Gastrocnemius medialis (tissue), 4 donors: ENCODE measurements at regions not wholly inside any gene's neighbourhood (a gene's known extent, or its start where the extent isn't known, plus 50 kb on each side); places are given as distances from the start of the nearest gene placed in this dataset.
"Not testable (repeated sequence)": the region's sequence is repeated elsewhere in the genome, so short reads cannot be mapped to it uniquely, and the experiment has no call there.

ENCODE experiments used
- ATAC-seq, 2 donors: fragments of 150-250 bp; one replicate each; pipeline ENCODE4 v1.9.1; 2016
- DNase-seq, 2 donors: peaks; one replicate each; pipeline ENCODE4 v3.0.0-alpha.2; 2019
- H3K27ac ChIP-seq, 4 donors: fragments of 200-600 bp; sonication (generic); 1 replicate in 1 of 4; 2 replicates in 3 of 4; pipeline ENCODE4 v1.5.1; 2016 to 2018; ENCODE audit warnings: mild to moderate bottlenecking in 2 of 4, moderate library complexity in 1 of 4
- H3K27me3 ChIP-seq, 3 donors: fragments of 200-600 bp; sonication (generic) in 2 of 3; 1 replicate in 1 of 3; 2 replicates in 2 of 3; pipeline versions ENCODE4 v1.5.1 to v1.6.0; 2016 to 2019; ENCODE audit warnings: mild to moderate bottlenecking in 1 of 3, moderate library complexity in 1 of 3
- H3K36me3 ChIP-seq, 2 donors: fragments of 200-600 bp; sonication (generic) in 1 of 2; one replicate each; pipeline ENCODE4 v1.5.1; 2017 to 2018
- H3K4me1 ChIP-seq, 2 donors: fragments of 200-600 bp; sonication (generic) in 1 of 2; one replicate each; pipeline ENCODE4 v1.5.1; 2016 to 2017; ENCODE audit warnings: mild to moderate bottlenecking in 2 of 2
- H3K4me3 ChIP-seq, 4 donors: fragments of 200-600 bp; sonication (generic) in 3 of 4; 1 replicate in 1 of 4; 2 replicates in 3 of 4; pipeline ENCODE4 v1.5.1; 2016 to 2019; ENCODE audit warnings: mild to moderate bottlenecking in 2 of 4
- H3K9me3 ChIP-seq, 3 donors: fragments of 200-600 bp; sonication (generic) in 2 of 3; 1 replicate in 1 of 3; 2 replicates in 2 of 3; pipeline ENCODE4 v1.5.1; 2016 to 2019
- POLR2A ChIP-seq, 2 donors: fragments of 450-650 bp; IDR thresholded peaks; one replicate each; pipeline ENCODE4 v1.6.1; 2017; ENCODE audit warnings: antibody characterized with exemption in 2 of 2, mild to moderate bottlenecking in 2 of 2, moderate library complexity in 2 of 2
- in situ Hi-C, 4 donors: fragments of 200-750 bp; cut with MboI; loops; one replicate each; pipeline versions ENCODE4 v1.15.0 to v1.8.0; 2017; ENCODE audit warnings: low sequenced_read_pairs in 4 of 4
- intact Hi-C: fragments of 100-400 bp; cut with DNase I; formaldehyde crosslinking; loops from one replicate; pipeline ENCODE4 v1.15.1; 2023; ENCODE audit warnings: low total_unique reads
- TF ChIP-seq, protein P1 (sequence below), 5 experiments: fragments of 450-650 bp in 3 of 5; fragments of 200-600 bp in 2 of 5; sonication (generic) in 2 of 5; IDR thresholded peaks in 4 of 5; conservative IDR thresholded peaks in 1 of 5; 1 replicate in 4 of 5; 2 replicates in 1 of 5; pipeline ENCODE4 v1.5.1; 2016 to 2019; ENCODE audit warnings: antibody characterized with exemption in 5 of 5, mild to moderate bottlenecking in 3 of 5, moderate library complexity in 3 of 5

DNA sequence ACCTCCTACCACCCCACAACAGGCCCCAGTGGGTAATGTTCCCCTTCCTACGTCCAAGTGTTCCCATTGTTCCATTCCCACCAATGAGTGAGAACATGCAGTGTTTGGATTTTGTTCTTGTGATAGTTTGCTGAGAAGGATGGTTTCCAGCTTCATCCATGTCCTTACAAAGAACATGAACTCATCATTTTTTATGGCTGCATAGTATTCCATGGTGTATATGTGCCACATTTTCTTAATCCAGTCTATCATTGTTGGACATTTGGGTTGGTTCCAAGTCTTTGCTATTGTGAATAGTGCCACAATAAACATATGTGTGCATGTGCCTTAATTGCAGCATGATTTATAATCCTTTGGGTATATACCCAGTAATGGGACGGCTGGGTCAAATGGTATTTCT lies 81.6 kb downstream of the P2RY10 start:
- DNase-seq, H3K9me3 ChIP-seq, H3K4me3 ChIP-seq, H3K36me3 ChIP-seq, intact Hi-C loops, H3K27me3 ChIP-seq, ATAC-seq, H3K27ac ChIP-seq, in situ Hi-C loops, H3K4me1 ChIP-seq: not testable (repeated sequence)

DNA sequence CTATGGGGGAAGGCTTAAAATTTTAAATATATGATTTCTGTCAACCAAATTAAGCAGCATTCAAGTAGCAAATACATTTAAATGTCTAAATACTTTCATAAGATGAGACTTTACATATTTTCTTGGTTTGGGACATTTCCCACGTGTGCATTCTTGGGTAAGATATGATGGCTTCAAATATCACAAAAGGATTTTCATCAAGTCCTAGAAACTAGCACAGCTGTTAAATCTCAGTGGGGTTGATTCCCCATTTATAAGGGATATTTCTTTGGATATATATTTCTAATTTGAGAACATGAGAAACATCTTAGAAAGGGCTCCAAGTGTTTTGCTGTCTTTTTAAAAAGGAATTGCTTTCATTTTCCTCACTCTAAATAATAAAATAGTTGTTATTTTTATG lies 90.2 kb downstream of the P2RY10 start:
- in situ Hi-C loops, result no loop called here
- Histone ChIP-seq H3K4me1 (no peaks in the 10 kb centered on the region), H3K27ac (no peak overlapping the region), H3K27me3 (no peaks in the 10 kb centered on the region), H3K9me3 (no peaks in the 10 kb centered on the region), H3K36me3 (no peaks in the 10 kb centered on the region), H3K4me3 (no peak overlapping the region)
- no peak for DNase-seq
- ATAC-seq, result no peak
- TF ChIP-seq, protein P1, sequence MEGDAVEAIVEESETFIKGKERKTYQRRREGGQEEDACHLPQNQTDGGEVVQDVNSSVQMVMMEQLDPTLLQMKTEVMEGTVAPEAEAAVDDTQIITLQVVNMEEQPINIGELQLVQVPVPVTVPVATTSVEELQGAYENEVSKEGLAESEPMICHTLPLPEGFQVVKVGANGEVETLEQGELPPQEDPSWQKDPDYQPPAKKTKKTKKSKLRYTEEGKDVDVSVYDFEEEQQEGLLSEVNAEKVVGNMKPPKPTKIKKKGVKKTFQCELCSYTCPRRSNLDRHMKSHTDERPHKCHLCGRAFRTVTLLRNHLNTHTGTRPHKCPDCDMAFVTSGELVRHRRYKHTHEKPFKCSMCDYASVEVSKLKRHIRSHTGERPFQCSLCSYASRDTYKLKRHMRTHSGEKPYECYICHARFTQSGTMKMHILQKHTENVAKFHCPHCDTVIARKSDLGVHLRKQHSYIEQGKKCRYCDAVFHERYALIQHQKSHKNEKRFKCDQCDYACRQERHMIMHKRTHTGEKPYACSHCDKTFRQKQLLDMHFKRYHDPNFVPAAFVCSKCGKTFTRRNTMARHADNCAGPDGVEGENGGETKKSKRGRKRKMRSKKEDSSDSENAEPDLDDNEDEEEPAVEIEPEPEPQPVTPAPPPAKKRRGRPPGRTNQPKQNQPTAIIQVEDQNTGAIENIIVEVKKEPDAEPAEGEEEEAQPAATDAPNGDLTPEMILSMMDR (IDR thresholded peaks at IDR 0.05 in 4 of 5, conservative IDR thresholded peaks at IDR 0.05 in 1 of 5), result no peak
- no peak for TF ChIP-seq POLR2A (IDR thresholded peaks at IDR 0.05)
- intact Hi-C loops, result no loop called here

DNA sequence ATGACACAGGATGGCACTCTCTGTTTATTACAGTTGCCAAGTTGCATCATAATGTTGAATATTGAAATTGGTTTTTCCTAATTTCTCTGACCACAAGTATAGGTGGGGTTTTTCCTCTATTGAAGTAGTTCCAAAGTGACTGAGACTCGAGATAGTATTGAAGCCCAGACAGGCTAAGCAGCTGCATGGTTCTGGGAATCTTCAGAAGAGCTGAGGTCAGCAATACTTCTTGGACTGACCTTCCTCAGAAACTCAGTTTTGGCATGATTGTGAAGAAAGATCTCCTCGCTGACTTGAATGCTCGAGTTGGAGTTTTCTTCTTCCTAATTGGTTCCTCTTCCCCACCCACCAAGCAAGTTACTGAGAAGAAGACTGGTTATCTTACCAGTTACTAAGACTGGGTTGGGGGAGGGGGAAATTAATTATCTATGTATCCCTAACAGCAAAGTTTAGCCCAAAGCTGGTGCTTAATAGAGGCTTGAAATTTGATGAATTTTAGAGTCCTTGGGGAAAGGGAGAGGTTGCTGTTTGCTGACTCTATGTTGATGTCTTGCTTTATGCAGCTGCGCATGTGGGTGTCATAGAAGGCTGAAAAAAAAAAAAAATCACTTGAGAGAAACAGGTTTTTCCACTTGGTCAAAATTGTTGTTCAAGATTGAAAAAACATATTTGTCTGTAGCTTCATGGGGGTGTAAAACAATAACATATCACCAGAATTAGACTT lies 91.1 kb downstream of the P2RY10 start:
- no peak for ATAC-seq
- Histone ChIP-seq H3K27ac (no peak overlapping the region), H3K4me3 (no peak overlapping the region), H3K27me3 (no peaks in the 10 kb centered on the region), H3K9me3 (no peaks in the 10 kb centered on the region), H3K36me3 (no peaks in the 10 kb centered on the region), H3K4me1 (no peaks in the 10 kb centered on the region)
- TF ChIP-seq, protein P1 (IDR thresholded peaks at IDR 0.05 in 4 of 5, conservative IDR thresholded peaks at IDR 0.05 in 1 of 5), result no peak
- no peak for TF ChIP-seq POLR2A (IDR thresholded peaks at IDR 0.05)
- DNase-seq, result no peak
- in situ Hi-C loops (no loop called here), intact Hi-C loops (no loop called here)

DNA sequence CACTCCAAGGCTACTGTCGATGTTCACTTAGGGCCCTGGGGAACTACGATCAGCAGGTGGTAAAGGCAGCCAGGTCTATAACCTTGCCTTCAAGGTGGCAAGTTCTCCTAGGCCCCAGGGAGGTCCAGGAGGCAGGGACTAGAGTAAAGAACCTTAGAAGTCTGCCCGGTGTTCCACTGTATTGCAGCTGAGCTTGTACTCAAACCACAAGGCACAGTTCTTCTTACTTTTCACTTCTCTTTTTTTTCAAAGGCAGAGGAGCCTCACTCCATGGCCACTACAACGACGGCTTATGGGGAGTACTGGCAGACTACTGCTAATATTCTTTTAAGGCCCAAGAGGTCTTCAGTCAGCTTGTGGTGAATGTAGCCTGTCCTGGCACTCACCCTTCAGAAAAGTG lies 78.8 kb upstream of the GPR174 start:
- no peak overlapping the region for H3K4me3 ChIP-seq
- no peaks in the 10 kb centered on the region for H3K27me3 ChIP-seq
- H3K4me1 ChIP-seq, result no peaks in the 10 kb centered on the region
- DNase-seq (no peak), ATAC-seq (no peak)
- TF ChIP-seq, protein P1 (IDR thresholded peaks at IDR 0.05 in 4 of 5, conservative IDR thresholded peaks at IDR 0.05 in 1 of 5), result no peak
- TF ChIP-seq POLR2A (IDR thresholded peaks at IDR 0.05), result no peak
- in situ Hi-C loops (no loop called here), intact Hi-C loops (no loop called here)
- no peaks in the 10 kb centered on the region for H3K36me3 ChIP-seq
- H3K9me3 ChIP-seq, result no peaks in the 10 kb centered on the region
- H3K27ac ChIP-seq, result no peak overlapping the region

DNA sequence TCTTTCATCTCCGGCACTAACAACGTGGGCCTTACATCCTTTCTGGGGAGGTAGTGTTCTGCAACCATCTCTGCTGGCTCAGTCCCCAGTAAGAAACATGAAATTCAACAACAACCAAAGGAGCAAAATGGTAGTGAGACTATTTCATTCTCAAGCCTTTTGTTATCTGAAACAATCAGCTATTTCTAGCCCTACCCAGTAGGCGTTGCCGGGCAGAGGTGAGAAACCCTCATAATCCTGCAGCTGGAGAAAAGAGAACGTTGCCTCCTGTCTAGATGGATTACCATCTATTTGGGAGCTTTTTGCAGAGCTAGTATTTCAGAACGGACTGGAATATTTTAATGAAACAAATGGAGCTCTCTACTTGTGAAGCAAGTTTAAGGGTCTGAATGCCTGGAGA lies 66.4 kb upstream of the GPR174 start:
- H3K4me3 ChIP-seq, result no peak overlapping the region
- no peak for DNase-seq
- no peak overlapping the region for H3K27ac ChIP-seq
- intact Hi-C loops (no loop called here), in situ Hi-C loops (loop anchor here in 1 of 4 donors (25.0 kb wide), 1 partner anchor 516 kb away; no protein-coding TSS in a partner anchor)
- H3K27me3 ChIP-seq, result no peaks in the 10 kb centered on the region
- no peaks in the 10 kb centered on the region for H3K4me1 ChIP-seq
- no peaks in the 10 kb centered on the region for H3K9me3 ChIP-seq
- H3K36me3 ChIP-seq, result no peaks in the 10 kb centered on the region
- ATAC-seq, result no peak
- no peak for TF ChIP-seq POLR2A (IDR thresholded peaks at IDR 0.05)
- TF ChIP-seq, protein P1 (IDR thresholded peaks at IDR 0.05 in 4 of 5, conservative IDR thresholded peaks at IDR 0.05 in 1 of 5), result no peak
